NCI-H82 treated with DMSO at 0.1 percent for 48 hours (cell line): ENCODE measurements at regions not wholly inside any gene's neighbourhood (a gene's known extent, or its start where the extent isn't known, plus 50 kb on each side); places are given as distances from the start of the nearest gene placed in this dataset.

Source experiments
- DNase-seq: peaks from one replicate; lab custom pipeline; 2025; ENCODE audit not compliant: unreplicated experiment; lab: John Stamatoyannopoulos, UW

- no peak for DNase-seq
These were observed 56.1 kb upstream of the NKAIN2 start for GRCh38 chr6:123747515-123747914.

DNA sequence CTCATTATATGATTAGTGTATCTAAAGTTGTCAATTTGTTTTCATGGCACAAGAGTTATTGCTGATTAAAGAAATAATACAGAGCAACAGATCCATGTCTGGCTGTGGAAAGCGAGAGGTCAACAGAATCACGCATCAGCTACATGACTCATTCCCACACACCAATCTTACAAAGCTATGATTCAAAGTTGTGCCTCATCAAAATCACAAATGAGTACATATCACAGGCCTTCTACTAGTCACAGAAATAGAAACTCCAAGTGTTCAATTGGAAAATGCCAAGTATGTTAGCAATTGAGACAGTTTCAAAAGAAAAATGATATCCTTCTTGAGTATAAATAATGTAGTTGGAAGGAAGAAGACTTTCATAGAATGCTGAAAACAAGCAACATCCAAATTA lies 57.8 kb upstream of the NKAIN2 start:
- no peak for DNase-seq

GRCh38 chr6:123744840-123745239 lies 58.8 kb upstream of the NKAIN2 start:
- no peak for DNase-seq

DNA sequence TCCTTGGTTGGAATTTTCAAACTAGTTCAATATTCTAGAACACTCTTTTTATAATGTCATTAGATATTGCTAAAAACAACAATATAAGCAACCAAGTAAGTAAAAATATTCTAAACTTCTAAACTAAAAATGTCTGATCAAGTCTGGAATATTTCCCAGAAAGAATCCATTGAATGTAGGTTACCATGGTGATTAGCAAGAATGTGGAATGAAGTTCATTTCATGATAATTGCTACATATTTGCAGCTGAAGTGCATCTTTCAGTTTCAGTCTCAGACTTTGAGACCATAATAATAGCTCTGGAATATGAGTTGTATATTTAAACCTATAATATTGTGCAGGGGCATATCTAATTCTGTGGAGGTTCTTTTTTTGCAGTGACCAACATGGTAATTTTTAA lies 61.0 kb upstream of the NKAIN2 start:
- DNase-seq, result no peak

DNA sequence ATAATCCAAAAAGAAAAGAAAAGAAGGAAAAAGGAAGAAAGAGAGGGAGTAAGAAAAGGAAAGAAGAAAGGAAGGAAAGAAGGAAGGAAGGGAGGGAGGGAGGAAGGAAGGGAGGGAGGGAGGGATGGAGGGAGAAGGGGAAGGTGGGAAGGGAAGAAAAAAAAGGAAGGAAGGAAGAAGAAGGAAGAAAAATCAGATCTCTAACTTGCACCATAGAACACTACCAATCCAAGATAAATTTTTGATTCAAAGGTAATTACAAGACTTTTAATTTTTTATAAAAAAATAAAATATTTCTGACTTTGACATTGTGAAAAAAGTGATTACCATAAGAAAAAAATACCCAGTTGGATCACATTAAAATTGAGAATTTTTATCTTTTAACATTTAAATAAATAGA lies 70.5 kb upstream of the NKAIN2 start:
- DNase-seq, result no peak

GRCh38 chr6:123716506-123716905 lies 79.8 kb upstream of the TRDN start:
- peak; percentile 50 for DNase-seq

DNA sequence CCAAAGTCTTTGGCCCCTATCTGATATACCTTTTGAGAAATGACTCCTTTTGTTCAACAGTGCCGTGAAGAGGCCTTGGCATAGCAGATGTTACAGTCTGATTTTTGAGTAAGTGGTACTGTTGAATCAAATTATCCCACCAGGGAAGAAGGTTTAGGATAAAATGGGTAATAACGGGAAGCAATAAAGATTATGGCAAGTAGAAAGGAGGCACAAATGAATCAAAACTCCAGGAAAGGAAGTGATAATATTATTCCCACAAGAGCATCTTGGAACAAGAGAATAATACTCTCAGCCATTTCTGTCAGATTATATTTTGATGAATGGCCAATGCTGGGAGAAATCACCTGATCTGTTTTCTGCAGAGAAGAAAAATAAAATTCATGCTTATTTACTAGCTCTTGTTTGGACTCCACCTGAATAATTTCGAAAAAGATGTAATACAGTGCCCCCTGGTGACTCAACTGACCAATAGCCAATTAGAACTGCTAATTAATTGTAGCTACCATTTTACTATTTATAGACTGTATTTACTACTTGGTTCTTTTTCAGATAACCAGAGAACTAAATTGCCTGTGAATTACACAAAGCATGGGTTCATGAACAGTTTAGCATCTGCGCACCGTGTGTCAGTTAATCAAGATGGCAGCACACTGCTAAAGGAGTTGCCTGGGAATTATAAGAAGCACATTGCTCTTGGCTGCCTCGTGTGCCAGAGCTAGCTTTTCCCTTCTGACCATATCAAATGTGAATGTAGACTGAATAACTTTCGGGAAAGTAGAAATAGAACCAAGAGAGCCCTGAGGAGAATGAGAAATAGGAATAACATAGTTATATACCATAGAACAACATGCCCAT lies 78.5 kb upstream of the TRDN start:
- DNase-seq, result peak; percentile 44

DNA sequence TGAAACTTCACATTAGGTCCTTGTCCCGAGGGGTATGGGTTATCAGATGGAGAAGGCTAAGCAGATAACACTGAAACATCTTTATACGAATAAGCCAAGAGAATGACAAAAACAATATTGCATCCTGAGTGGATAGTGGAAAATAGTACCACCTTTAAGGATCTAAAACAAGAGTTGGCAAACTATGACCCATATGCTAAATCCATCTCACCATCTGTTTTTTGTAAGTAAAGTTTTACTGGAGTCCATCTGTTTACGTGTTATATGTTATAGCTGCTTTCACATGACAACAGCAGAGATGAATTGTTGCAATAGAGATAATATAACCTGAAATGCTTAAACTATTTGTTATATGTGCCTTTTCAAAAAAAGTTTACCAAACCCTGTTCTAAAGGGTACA lies 76.1 kb upstream of the TRDN start:
- no peak for DNase-seq

GRCh38 chr6:123702943-123703342 lies 66.2 kb upstream of the TRDN start:
- DNase-seq, result no peak

DNA sequence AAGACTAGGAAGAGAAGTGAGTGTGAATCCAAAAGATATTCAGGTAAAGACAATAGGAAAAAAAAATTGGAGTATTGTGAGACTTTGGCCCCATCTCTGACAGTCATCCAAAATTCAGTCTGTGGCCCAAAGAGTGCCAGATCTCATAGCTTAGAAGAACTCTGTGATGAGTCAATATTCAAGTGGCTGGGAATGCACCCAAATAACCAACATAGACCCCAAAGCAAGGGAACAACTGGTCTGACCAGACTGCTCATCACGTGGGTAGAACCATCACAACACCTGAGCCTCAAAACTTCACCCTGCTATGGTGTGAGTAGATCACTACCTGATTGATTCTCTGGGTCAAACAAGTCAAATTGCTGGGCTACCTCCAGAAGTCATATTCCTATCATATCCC lies 51.1 kb upstream of the TRDN start:
- DNase-seq, result no peak
